H1 (cell line): ENCODE measurements at regions not wholly inside any gene's neighbourhood (a gene's known extent, or its start where the extent isn't known, plus 50 kb on each side); places are given as distances from the start of the nearest gene placed in this dataset.

ENCODE experiments used
- CTCF ChIA-PET: fragments of 300-600 bp; sonication (Branson Sonifier 250); formaldehyde crosslinking; loops from one replicate; lab custom pipeline; 2021; ENCODE audit not compliant: partially characterized antibody; lab: Charles Lee
- POLR2A ChIA-PET: fragments of 300-600 bp; sonication (Branson Sonifier 250); formaldehyde crosslinking; loops from one replicate; lab custom pipeline; 2021; ENCODE audit warnings: inconsistent platforms; ENCODE audit not compliant: partially characterized antibody; lab: Charles Lee
- DNase-seq, 2 experiments: peaks; one replicate each; pipeline versions ENCODE4 v3.0.0 to v3.0.0-alpha.2; 2010 to 2022; ENCODE audit warnings: low spot score in 2 of 2, low read depth in 1 of 2, mixed read lengths in 1 of 2
- FAIRE-seq: peaks from 2 replicates; lab custom pipeline; 2011; peaks lifted over from hg19 to GRCh38; lab: Jason Lieb, UNC
- H2AFZ ChIP-seq: 2 replicates; pipeline ENCODE4 v1.8.1; 2012; ENCODE audit warnings: low read length, inconsistent platforms
- H2AK5ac ChIP-seq: 2 replicates; pipeline ENCODE4 v1.6.1; 2013; ENCODE audit warnings: low read depth, low read length
- H2BK120ac ChIP-seq: replicated peaks from 2 replicates; pipeline ENCODE3; 2013; ENCODE audit warnings: low read depth, low read length, inconsistent platforms
- H2BK12ac ChIP-seq: 2 replicates; pipeline ENCODE4 v1.6.1; 2013; ENCODE audit warnings: low read depth, low read length
- H2BK15ac ChIP-seq: 2 replicates; pipeline ENCODE4 v1.6.1; 2013; ENCODE audit warnings: low read length
- H2BK20ac ChIP-seq: 2 replicates; pipeline ENCODE4 v1.6.1; 2013; ENCODE audit warnings: low read length
- H2BK5ac ChIP-seq: 2 replicates; pipeline ENCODE4 v1.6.1; 2013; ENCODE audit warnings: low read depth, low read length
- H3K14ac ChIP-seq: 2 replicates; pipeline ENCODE4 v1.6.1; 2013; ENCODE audit warnings: inconsistent platforms; ENCODE audit not compliant: insufficient read length
- H3K18ac ChIP-seq: 2 replicates; pipeline ENCODE4 v1.6.1; 2013; ENCODE audit warnings: low read length; ENCODE audit errors: extremely low read depth
- H3K23ac ChIP-seq: 2 replicates; pipeline ENCODE4 v1.6.1; 2013; ENCODE audit warnings: inconsistent platforms; ENCODE audit not compliant: insufficient read length
- H3K23me2 ChIP-seq: 2 replicates; pipeline ENCODE4 v1.6.1; 2013; ENCODE audit warnings: low read depth, low read length
- H3K27ac ChIP-seq: 2 replicates; pipeline ENCODE4 v1.6.1; 2011; ENCODE audit warnings: low read depth, low read length, inconsistent platforms
- H3K27me3 ChIP-seq, 4 experiments: replicated peaks in 1 of 4; 1 replicate in 1 of 4; 2 replicates in 3 of 4; pipeline versions ENCODE4 v1.6.1 to v1.8.1; 2011 to 2013; ENCODE audit warnings: low read length in 3 of 4, mild to moderate bottlenecking in 3 of 4, inconsistent platforms in 2 of 4, mixed read lengths in 2 of 4, moderate library complexity in 1 of 4; ENCODE audit not compliant: control insufficient read depth in 3 of 4, insufficient read depth in 3 of 4; ENCODE audit errors: extremely low read depth in 1 of 4
- H3K36me3 ChIP-seq, 4 experiments: 2 replicates each; pipeline versions ENCODE4 v1.6.1 to v1.8.1; 2011 to 2013; ENCODE audit warnings: mild to moderate bottlenecking in 4 of 4, low read length in 3 of 4, moderate library complexity in 2 of 4, control low read depth in 1 of 4, inconsistent platforms in 1 of 4; ENCODE audit not compliant: insufficient read depth in 4 of 4, control insufficient read depth in 2 of 4
- H3K4ac ChIP-seq: replicated peaks from 2 replicates; pipeline ENCODE3; 2013; ENCODE audit warnings: low read length, low read depth, mixed read lengths, inconsistent platforms; ENCODE audit not compliant: insufficient read length
- H3K4me1 ChIP-seq, 4 experiments: replicated peaks in 1 of 4; 1 replicate in 1 of 4; 2 replicates in 3 of 4; pipeline versions ENCODE4 v1.6.1 to v1.8.1; 2011 to 2013; ENCODE audit warnings: low read length in 3 of 4, inconsistent platforms in 2 of 4, mixed read lengths in 1 of 4; ENCODE audit not compliant: insufficient read depth in 4 of 4, control insufficient read depth in 3 of 4
- H3K4me2 ChIP-seq, 2 experiments: 2 replicates each; pipeline versions ENCODE4 v1.6.1 to v1.8.1; 2011 to 2013; ENCODE audit warnings: low read depth in 2 of 2, low read length in 2 of 2, control low read depth in 1 of 2, inconsistent platforms in 1 of 2, mild to moderate bottlenecking in 1 of 2; ENCODE audit not compliant: insufficient read depth in 1 of 2
- H3K4me3 ChIP-seq, 4 experiments: fragments of 200-600, 300-600 bp in 1 of 4; sonication (generic), shearing (Covaris generic), sonication (Bioruptor Twin) in 1 of 4; 2 replicates each; pipeline versions ENCODE4 v1.5.1 to v1.8.1; 2011 to 2016; ENCODE audit warnings: low read length in 4 of 4, low read depth in 3 of 4, control low read depth in 2 of 4, inconsistent platforms in 2 of 4, mild to moderate bottlenecking in 2 of 4, mixed read lengths in 1 of 4, moderate library complexity in 1 of 4; ENCODE audit not compliant: insufficient read depth in 2 of 4; ENCODE audit errors: extremely low read depth in 1 of 4
- H3K56ac ChIP-seq: replicated peaks from 2 replicates; pipeline ENCODE3; 2013; ENCODE audit warnings: low read depth, mild to moderate bottlenecking, mixed read lengths, low read length, inconsistent platforms; ENCODE audit not compliant: insufficient read length
- H3K79me1 ChIP-seq: 2 replicates; pipeline ENCODE4 v1.6.1; 2013; ENCODE audit warnings: low read depth, low read length, control low read depth
- H3K79me2 ChIP-seq, 2 experiments: 2 replicates each; pipeline versions ENCODE4 v1.6.1 to v1.8.1; 2012 to 2013; ENCODE audit warnings: low read length in 2 of 2, mild to moderate bottlenecking in 2 of 2, inconsistent platforms in 1 of 2; ENCODE audit not compliant: insufficient read depth in 2 of 2, control insufficient read depth in 1 of 2
- H3K9ac ChIP-seq, 4 experiments: replicated peaks in 1 of 4; 1 replicate in 1 of 4; 2 replicates in 3 of 4; pipeline versions ENCODE4 v1.6.1 to v1.8.1; 2011 to 2013; ENCODE audit warnings: low read depth in 3 of 4, low read length in 3 of 4, control low read depth in 2 of 4, mild to moderate bottlenecking in 2 of 4, moderate library complexity in 2 of 4, inconsistent platforms in 1 of 4; ENCODE audit errors: extremely low read depth in 1 of 4
- H3K9me3 ChIP-seq, 2 experiments: 2 replicates each; pipeline versions ENCODE4 v1.6.1 to v1.8.1; 2012 to 2013; ENCODE audit warnings: mild to moderate bottlenecking in 2 of 2, moderate library complexity in 2 of 2, control low read depth in 1 of 2, inconsistent platforms in 1 of 2, low read depth in 1 of 2, low read length in 1 of 2, mixed read lengths in 1 of 2; ENCODE audit not compliant: insufficient read depth in 2 of 2
- H4K20me1 ChIP-seq, 2 experiments: replicated peaks in 1 of 2; 2 replicates each; pipeline versions ENCODE3 to v1.8.1; 2011 to 2013; ENCODE audit warnings: inconsistent platforms in 2 of 2, low read length in 2 of 2, mild to moderate bottlenecking in 1 of 2; ENCODE audit not compliant: insufficient read depth in 2 of 2, control insufficient read depth in 1 of 2
- H4K5ac ChIP-seq: 2 replicates; pipeline ENCODE4 v1.6.1; 2013; ENCODE audit warnings: low read length, low read depth, mixed read lengths, inconsistent platforms; ENCODE audit not compliant: insufficient read length
- H4K8ac ChIP-seq: 2 replicates; pipeline ENCODE4 v1.8.0; 2013; ENCODE audit warnings: mild to moderate bottlenecking, moderate library complexity, low read length, inconsistent platforms; ENCODE audit not compliant: insufficient read depth; ENCODE audit errors: extremely low read depth
- H4K91ac ChIP-seq: replicated peaks from 2 replicates; pipeline ENCODE3; 2013; ENCODE audit warnings: low read length, mixed read lengths, inconsistent platforms; ENCODE audit not compliant: insufficient read length
- CEBPB ChIP-seq: IDR thresholded peaks from 2 replicates; pipeline ENCODE4 v1.6.1; 2012; ENCODE audit warnings: low read depth, low read length
- CHD1 ChIP-seq: IDR thresholded peaks from 2 replicates; pipeline ENCODE4 v1.6.1; 2012; ENCODE audit warnings: low read depth, low read length, improper control_type of control experiment
- CTBP2 ChIP-seq: IDR thresholded peaks from 2 replicates; pipeline ENCODE4 v1.7.0; 2011; ENCODE audit warnings: borderline replicate concordance, mild to moderate bottlenecking, moderate library complexity, mixed read lengths, low read length; ENCODE audit not compliant: insufficient read depth, insufficient read length
- JUND ChIP-seq: IDR thresholded peaks from 2 replicates; pipeline ENCODE4 v1.6.1; 2011; ENCODE audit warnings: mild to moderate bottlenecking, improper control_type of control experiment, low read length
- SIX5 ChIP-seq: IDR thresholded peaks from 2 replicates; pipeline ENCODE4 v1.6.1; 2011; ENCODE audit warnings: mild to moderate bottlenecking, low read depth, low read length
- TEAD4 ChIP-seq: IDR thresholded peaks from 2 replicates; pipeline ENCODE4 v1.6.1; 2012; ENCODE audit warnings: low read depth, low read length, inconsistent platforms, mixed read lengths
- WGBS, 2 experiments: shearing (Covaris generic) in 1 of 2; methylation state at CpG; one replicate each; pipeline versions ENCODE4 v1.1.6 to v1.1.7; 2013 to 2015; ENCODE audit warnings: low lambda C conversion rate in 2 of 2, mixed read lengths in 2 of 2, inconsistent platforms in 1 of 2, low coverage in 1 of 2, missing lambda C conversion rate in 1 of 2; ENCODE audit not compliant: insufficient replicate concordance in 2 of 2, insufficient coverage in 1 of 2, insufficient read length in 1 of 2; ENCODE audit errors: extremely low coverage in 1 of 2, missing lambda C conversion rate in 1 of 2; 5-methylcytosine and 5-hydroxymethylcytosine counted together

- no peak overlapping the region for H2BK120ac ChIP-seq
- no peak overlapping the region for H3K4me2 ChIP-seq
- POLR2A ChIA-PET, result no interaction called here
- CTCF ChIA-PET, result interaction anchor here (0.8 kb wide), 1 partner anchor 20 kb away, joined by 3 read pairs; no protein-coding TSS in a partner anchor
- no peak overlapping the region for H3K56ac ChIP-seq
- H4K91ac ChIP-seq, result no peak overlapping the region
- H3K79me2 ChIP-seq, result no peaks in the 10 kb centered on the region
- H3K14ac ChIP-seq, result no peak overlapping the region
- H3K23me2 ChIP-seq, result no peaks in the 10 kb centered on the region
- no peak overlapping the region for H3K9ac ChIP-seq
- H3K23ac ChIP-seq, result no peak overlapping the region
- no peaks in the 10 kb centered on the region for H4K20me1 ChIP-seq
- peak overlapping the region; percentile 47; the same call in 1 of the 2 replicates for H2AFZ ChIP-seq
- H2BK15ac ChIP-seq, result no peak overlapping the region
- H2BK12ac ChIP-seq, result no peak overlapping the region
- TF ChIP-seq SIX5, result no peak
- no peak for TF ChIP-seq CEBPB
- no peak for TF ChIP-seq TEAD4
- TF ChIP-seq CTBP2, result no peak
- TF ChIP-seq CHD1, result no peak
- TF ChIP-seq JUND, result no peak
- TF ChIP-seq, all 59 proteins: peak for 0
- Histone ChIP-seq H3K27me3 (no peaks in the 10 kb centered on the region), H3K18ac (no peak overlapping the region), H3K79me1 (no peaks in the 10 kb centered on the region), H3K9me3 (no peaks in the 10 kb centered on the region), H3K27ac (no peak overlapping the region), H3K4ac (no peak overlapping the region), H2AK5ac (no peak overlapping the region), H2BK20ac (no peak overlapping the region), H3K4me3 (no peak overlapping the region), H3K4me1 (no peaks in the 10 kb centered on the region), H4K8ac (no peak overlapping the region; the same call in 1 of the 2 replicates), H3K36me3 (no peaks in the 10 kb centered on the region), H2BK5ac (no peak overlapping the region), H4K5ac (no peak overlapping the region)
- FAIRE-seq, result no peak
- no peak for DNase-seq
- 90% methylated on average over 6 of the region's 6 CpGs; no CpG with 5 or more reads in 1 of the 2 experiments for WGBS, 2 experiments
Measured at GRCh38 chr1:213914392-213914791, 73.4 kb upstream of the PROX1 start.
